HepG2 (cell line): ENCODE measurements at regions not wholly inside any gene's neighbourhood (a gene's known extent, or its start where the extent isn't known, plus 50 kb on each side); places are given as distances from the start of the nearest gene placed in this dataset.

Experiments used
- ATAC-seq: fragments of 200-7000 bp; cut with Tn5 transposase; 3 replicates; pipeline ENCODE4 v1.9.1; 2020; ENCODE audit warnings: mild to moderate bottlenecking, moderate library complexity
- BruUV-seq: library from RNA; stranded (reverse); fragments of 400-500 nt; replicated peaks from 2 replicates; lab custom pipeline; 2021; lab: Mats Ljungman, UMichigan
- CTCF ChIA-PET: fragments of 300-600 bp; formaldehyde crosslinking; extraction: SDS; loops from one replicate; lab custom pipeline; 2021; ENCODE audit warnings: low total read pairs, inconsistent platforms, low intra/inter-chr PET ratio; lab: Yijun Ruan, JAX
- POLR2A ChIA-PET: fragments of 350-600 bp; sonication (Branson Sonifier 250); formaldehyde crosslinking; loops from one replicate; lab custom pipeline; 2020; ENCODE audit warnings: antibody characterized with exemption, inconsistent platforms; lab: Yijun Ruan, JAX
- DNase-seq: peaks from one replicate; pipeline ENCODE4 v3.0.0-alpha.2; 2015; ENCODE audit warnings: low spot score
- FAIRE-seq: peaks from 3 replicates; lab custom pipeline; 2011; peaks lifted over from hg19 to GRCh38; lab: Jason Lieb, UNC
- H2AFZ ChIP-seq: one replicate; pipeline ENCODE4 v1.6.1; 2011; ENCODE audit warnings: low read length, inconsistent platforms
- H3K27ac ChIP-seq: fragments of 300-600 bp; 3 replicates; pipeline ENCODE4 v1.8.0; 2011; ENCODE audit warnings: mixed run types, mild to moderate bottlenecking, mixed read lengths, low read length, inconsistent platforms; ENCODE audit not compliant: insufficient read depth; ENCODE audit errors: extremely low read length
- H3K27me3 ChIP-seq, 2 experiments: fragments of 200-600 bp in 1 of 2; 2 replicates in 1 of 2; 3 replicates in 1 of 2; pipeline versions ENCODE4 v1.6.0 to v1.8.0; 2011; ENCODE audit warnings: low read length in 2 of 2, mild to moderate bottlenecking in 2 of 2, moderate library complexity in 2 of 2, inconsistent platforms in 1 of 2; ENCODE audit not compliant: insufficient read depth in 2 of 2, control insufficient read depth in 1 of 2
- H3K36me3 ChIP-seq, 2 experiments: fragments of 200-600 bp in 1 of 2; replicated peaks in 1 of 2; 2 replicates in 1 of 2; 3 replicates in 1 of 2; pipeline versions ENCODE4 v1.5.1 to v1.8.0; 2011; ENCODE audit warnings: low read length in 2 of 2, inconsistent platforms in 1 of 2; ENCODE audit not compliant: insufficient read depth in 2 of 2, control insufficient read depth in 1 of 2
- H3K4me1 ChIP-seq: 2 replicates; pipeline ENCODE4 v1.5.1; 2012; ENCODE audit warnings: low read length, inconsistent platforms; ENCODE audit not compliant: insufficient read depth
- H3K4me2 ChIP-seq: 2 replicates; pipeline ENCODE4 v1.6.0; 2011; ENCODE audit warnings: low read depth, low read length, inconsistent platforms
- H3K4me3 ChIP-seq, 3 experiments: fragments of 200-600 bp in 1 of 3; sonication (generic), shearing (Covaris generic) in 1 of 3; replicated peaks in 1 of 3; 2 replicates each; pipeline ENCODE4 v1.5.1; 2011 to 2016; ENCODE audit warnings: low read length in 3 of 3, inconsistent platforms in 2 of 3, low read depth in 2 of 3, mild to moderate bottlenecking in 2 of 3, control low read depth in 1 of 3, mixed read lengths in 1 of 3; ENCODE audit not compliant: insufficient read depth in 1 of 3
- H3K79me2 ChIP-seq: one replicate; pipeline ENCODE4 v1.6.1; 2011; ENCODE audit warnings: low read length, inconsistent platforms; ENCODE audit not compliant: insufficient read depth
- H3K9ac ChIP-seq: 2 replicates; pipeline ENCODE4 v1.6.0; 2011; ENCODE audit warnings: mild to moderate bottlenecking, low read depth, low read length, inconsistent platforms; ENCODE audit not compliant: insufficient read depth
- H3K9me3 ChIP-seq: 2 replicates; pipeline ENCODE4 v1.5.1; 2012; ENCODE audit warnings: mild to moderate bottlenecking, low read length
- H4K20me1 ChIP-seq: 2 replicates; pipeline ENCODE4 v1.6.0; 2011; ENCODE audit warnings: inconsistent platforms, mild to moderate bottlenecking, low read length, moderate library complexity; ENCODE audit not compliant: insufficient read depth
- ARNTL ChIP-seq: sonication (generic); formaldehyde crosslinking; IDR thresholded peaks from 2 replicates; pipeline ENCODE4 v1.4.0; 2020; ENCODE audit warnings: mild to moderate bottlenecking, missing genetic modification reagents
- ASH2L ChIP-seq: fragments of 300-600, 200-600 bp; sonication (generic); IDR thresholded peaks from 2 replicates; pipeline ENCODE4 v1.7.0; 2017; ENCODE audit warnings: low read depth, mild to moderate bottlenecking, moderate library complexity, mixed read lengths, low read length; ENCODE audit not compliant: insufficient read length
- NR3C1 ChIP-seq: sonication (generic); formaldehyde crosslinking; IDR thresholded peaks from 2 replicates; pipeline ENCODE4 v1.4.0; 2020; ENCODE audit warnings: missing genetic modification reagents
- PITX1 ChIP-seq: sonication (generic); formaldehyde crosslinking; IDR thresholded peaks from 2 replicates; pipeline ENCODE4 v1.5.1; 2020; ENCODE audit warnings: mild to moderate bottlenecking, missing genetic modification reagents
- POLR2AphosphoS5 ChIP-seq: IDR thresholded peaks from 2 replicates; pipeline ENCODE4 v1.6.1; 2012; ENCODE audit warnings: low read depth, low read length
- SMARCC2 ChIP-seq: fragments of 450-650 bp; IDR thresholded peaks from 2 replicates; pipeline ENCODE4 v1.6.1; 2017; ENCODE audit warnings: antibody characterized with exemption, mild to moderate bottlenecking
- ZNF143 ChIP-seq: sonication (generic); formaldehyde crosslinking; IDR thresholded peaks from 2 replicates; pipeline ENCODE4 v1.4.0; 2020; ENCODE audit warnings: missing genetic modification reagents
- ZNF543 ChIP-seq: sonication (generic); formaldehyde crosslinking; IDR thresholded peaks from 2 replicates; pipeline ENCODE4 v1.4.0; 2020; ENCODE audit warnings: mild to moderate bottlenecking, missing genetic modification reagents
- ZNF883 ChIP-seq: sonication (generic); formaldehyde crosslinking; IDR thresholded peaks from 2 replicates; pipeline ENCODE4 v1.5.1; 2020; ENCODE audit warnings: mild to moderate bottlenecking, missing genetic modification reagents; ENCODE audit errors: not compliant biosample characterization
- WGBS: methylation state at CpG from one replicate; pipeline ENCODE4 v1.1.6; 2017; ENCODE audit warnings: low lambda C conversion rate; 5-methylcytosine and 5-hydroxymethylcytosine counted together
- in situ Hi-C: cut with HindIII; loops from 2 replicates; pipeline ENCODE4 v1.10.0; 2017; ENCODE audit warnings: low pct_unique_long_range_greater_than_20kb; ENCODE audit not compliant: extremely low pct_ligation_motif_present
- intact Hi-C: fragments of 100-400 bp; cut with micrococcal nuclease; formaldehyde crosslinking; loops from one replicate; pipeline ENCODE4 v1.10.0; 2022; ENCODE audit not compliant: unreplicated experiment
- TF ChIP-seq, protein P1 (sequence below): sonication (generic); formaldehyde crosslinking; IDR thresholded peaks from 2 replicates; pipeline ENCODE4 v1.4.0; 2020; ENCODE audit warnings: missing genetic modification reagents
- TF ChIP-seq, protein P2 (sequence below): sonication (generic); formaldehyde crosslinking; IDR thresholded peaks from 2 replicates; pipeline ENCODE4 v1.9.0; 2021; ENCODE audit warnings: missing genetic modification reagents, borderline replicate concordance

DNA sequence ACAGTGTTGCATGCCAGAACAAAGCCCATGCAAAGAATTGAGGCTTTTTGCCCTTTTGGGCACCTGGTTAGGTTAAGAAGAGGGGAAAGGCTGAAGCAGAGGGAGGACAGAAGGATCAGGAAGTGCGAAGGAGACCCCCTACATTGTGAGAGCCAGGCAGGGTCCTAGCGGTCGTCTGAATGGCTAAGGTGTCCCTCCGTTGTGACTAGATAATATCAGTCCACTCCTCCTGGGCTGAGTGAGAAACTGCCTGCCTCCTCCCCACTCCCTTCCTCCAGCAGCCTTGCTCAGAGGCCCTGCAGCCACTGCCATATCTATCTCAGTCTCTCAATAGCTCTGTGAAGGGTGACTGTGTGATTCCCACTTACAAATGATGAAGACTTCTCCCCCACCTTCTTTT, 75.1 kb downstream of the WSB1 start:
- CTCF ChIA-PET = no interaction called here
- Histone ChIP-seq H3K4me1 (peaks cover 20% of the 10 kb centered on the region), H3K27me3 (peaks cover 3 to 27% of the 10 kb centered on the region in 2 experiments), H3K4me2 (no peak overlapping the region), H3K36me3 (no peaks in the 10 kb centered on the region), H2AFZ (no peak overlapping the region), H3K27ac (no peak overlapping the region), H3K9me3 (no peaks in the 10 kb centered on the region; the same call in 1 of the 2 replicates), H3K9ac (no peak overlapping the region), H4K20me1 (no peaks in the 10 kb centered on the region), H3K79me2 (no peaks in the 10 kb centered on the region), H3K4me3 (no peak overlapping the region)
- WGBS = 42% methylated on average over 4 of the region's 4 CpGs
- POLR2A ChIA-PET = no interaction called here
- no TSS peak for BruUV-seq
- TF ChIP-seq NR3C1 (CRISPR knock-in tag) = no peak
- TF ChIP-seq ZNF883 (CRISPR knock-in tag) = no peak
- TF ChIP-seq ASH2L = no peak
- TF ChIP-seq ARNTL = no peak
- TF ChIP-seq, protein P1, sequence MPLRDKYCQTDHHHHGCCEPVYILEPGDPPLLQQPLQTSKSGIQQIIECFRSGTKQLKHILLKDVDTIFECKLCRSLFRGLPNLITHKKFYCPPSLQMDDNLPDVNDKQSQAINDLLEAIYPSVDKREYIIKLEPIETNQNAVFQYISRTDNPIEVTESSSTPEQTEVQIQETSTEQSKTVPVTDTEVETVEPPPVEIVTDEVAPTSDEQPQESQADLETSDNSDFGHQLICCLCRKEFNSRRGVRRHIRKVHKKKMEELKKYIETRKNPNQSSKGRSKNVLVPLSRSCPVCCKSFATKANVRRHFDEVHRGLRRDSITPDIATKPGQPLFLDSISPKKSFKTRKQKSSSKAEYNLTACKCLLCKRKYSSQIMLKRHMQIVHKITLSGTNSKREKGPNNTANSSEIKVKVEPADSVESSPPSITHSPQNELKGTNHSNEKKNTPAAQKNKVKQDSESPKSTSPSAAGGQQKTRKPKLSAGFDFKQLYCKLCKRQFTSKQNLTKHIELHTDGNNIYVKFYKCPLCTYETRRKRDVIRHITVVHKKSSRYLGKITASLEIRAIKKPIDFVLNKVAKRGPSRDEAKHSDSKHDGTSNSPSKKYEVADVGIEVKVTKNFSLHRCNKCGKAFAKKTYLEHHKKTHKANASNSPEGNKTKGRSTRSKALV = no peak
- no peak for TF ChIP-seq ZNF543
- TF ChIP-seq SMARCC2 = no peak
- TF ChIP-seq, protein P2, sequence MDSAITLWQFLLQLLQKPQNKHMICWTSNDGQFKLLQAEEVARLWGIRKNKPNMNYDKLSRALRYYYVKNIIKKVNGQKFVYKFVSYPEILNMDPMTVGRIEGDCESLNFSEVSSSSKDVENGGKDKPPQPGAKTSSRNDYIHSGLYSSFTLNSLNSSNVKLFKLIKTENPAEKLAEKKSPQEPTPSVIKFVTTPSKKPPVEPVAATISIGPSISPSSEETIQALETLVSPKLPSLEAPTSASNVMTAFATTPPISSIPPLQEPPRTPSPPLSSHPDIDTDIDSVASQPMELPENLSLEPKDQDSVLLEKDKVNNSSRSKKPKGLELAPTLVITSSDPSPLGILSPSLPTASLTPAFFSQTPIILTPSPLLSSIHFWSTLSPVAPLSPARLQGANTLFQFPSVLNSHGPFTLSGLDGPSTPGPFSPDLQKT = no peak
- no peak for TF ChIP-seq ZNF143
- no peak for TF ChIP-seq PITX1 (CRISPR knock-in tag)
- TF ChIP-seq POLR2AphosphoS5 = no peak
- DNase-seq = no peak
- in situ Hi-C loops (no loop called here), intact Hi-C loops (no loop called here)
- FAIRE-seq = no peak
- ATAC-seq = no peak
